ENCODE measurements at regions not wholly inside any gene's neighbourhood (a gene's known extent, or its start where the extent isn't known, plus 50 kb on each side); places are given as distances from the start of the nearest gene placed in this dataset.

GRCh38 chr13:31881495-31881882 is 142.2 kb downstream of the RXFP2 start:
- no peak overlapping the region for H3K4me3 Mint-ChIP-seq (ENCODE audit: unreplicated experiment)
- H3K27ac Mint-ChIP-seq (ENCODE audit: unreplicated experiment) = no peak overlapping the region
- no peaks in the 10 kb centered on the region for H3K9me3 Mint-ChIP-seq (ENCODE audit: unreplicated experiment)
- peaks cover 30% of the 10 kb centered on the region for H3K27me3 Mint-ChIP-seq (ENCODE audit: unreplicated experiment)
- no peak for DNase-seq (ENCODE audit: extremely low spot score, unreplicated experiment)
- H3K36me3 Mint-ChIP-seq (ENCODE audit: unreplicated experiment) = no peaks in the 10 kb centered on the region
- TF ChIP-seq, protein P1, sequence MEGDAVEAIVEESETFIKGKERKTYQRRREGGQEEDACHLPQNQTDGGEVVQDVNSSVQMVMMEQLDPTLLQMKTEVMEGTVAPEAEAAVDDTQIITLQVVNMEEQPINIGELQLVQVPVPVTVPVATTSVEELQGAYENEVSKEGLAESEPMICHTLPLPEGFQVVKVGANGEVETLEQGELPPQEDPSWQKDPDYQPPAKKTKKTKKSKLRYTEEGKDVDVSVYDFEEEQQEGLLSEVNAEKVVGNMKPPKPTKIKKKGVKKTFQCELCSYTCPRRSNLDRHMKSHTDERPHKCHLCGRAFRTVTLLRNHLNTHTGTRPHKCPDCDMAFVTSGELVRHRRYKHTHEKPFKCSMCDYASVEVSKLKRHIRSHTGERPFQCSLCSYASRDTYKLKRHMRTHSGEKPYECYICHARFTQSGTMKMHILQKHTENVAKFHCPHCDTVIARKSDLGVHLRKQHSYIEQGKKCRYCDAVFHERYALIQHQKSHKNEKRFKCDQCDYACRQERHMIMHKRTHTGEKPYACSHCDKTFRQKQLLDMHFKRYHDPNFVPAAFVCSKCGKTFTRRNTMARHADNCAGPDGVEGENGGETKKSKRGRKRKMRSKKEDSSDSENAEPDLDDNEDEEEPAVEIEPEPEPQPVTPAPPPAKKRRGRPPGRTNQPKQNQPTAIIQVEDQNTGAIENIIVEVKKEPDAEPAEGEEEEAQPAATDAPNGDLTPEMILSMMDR (IDR thresholded peaks at IDR 0.05) = no peak
- peaks cover 6% of the 10 kb centered on the region for H3K4me1 Mint-ChIP-seq (ENCODE audit: unreplicated experiment)

- Mint-ChIP-seq H3K36me3 (ENCODE audit: unreplicated experiment) (no peaks in the 10 kb centered on the region), H3K27me3 (ENCODE audit: unreplicated experiment) (peaks cover 34% of the 10 kb centered on the region), H3K4me3 (ENCODE audit: unreplicated experiment) (no peak overlapping the region), H3K27ac (ENCODE audit: unreplicated experiment) (no peak overlapping the region), H3K9me3 (ENCODE audit: unreplicated experiment) (no peaks in the 10 kb centered on the region), H3K4me1 (ENCODE audit: unreplicated experiment) (peaks cover 7% of the 10 kb centered on the region)
- DNase-seq (ENCODE audit: extremely low spot score, unreplicated experiment) = no peak
- TF ChIP-seq, protein P1 (IDR thresholded peaks at IDR 0.05) = no peak
These were observed 143.5 kb downstream of the RXFP2 start for GRCh38 chr13:31882794-31883193.

GRCh38 chr13:31884556-31884955 is 145.2 kb downstream of the RXFP2 start:
- Mint-ChIP-seq H3K9me3 (ENCODE audit: unreplicated experiment) (no peaks in the 10 kb centered on the region), H3K27ac (ENCODE audit: unreplicated experiment) (no peak overlapping the region), H3K4me3 (ENCODE audit: unreplicated experiment) (no peak overlapping the region), H3K27me3 (ENCODE audit: unreplicated experiment) (peaks cover 42% of the 10 kb centered on the region), H3K4me1 (ENCODE audit: unreplicated experiment) (peaks cover 7% of the 10 kb centered on the region), H3K36me3 (ENCODE audit: unreplicated experiment) (no peaks in the 10 kb centered on the region)
- TF ChIP-seq, protein P1 (IDR thresholded peaks at IDR 0.05) = no peak
- no peak for DNase-seq (ENCODE audit: extremely low spot score, unreplicated experiment)

DNA sequence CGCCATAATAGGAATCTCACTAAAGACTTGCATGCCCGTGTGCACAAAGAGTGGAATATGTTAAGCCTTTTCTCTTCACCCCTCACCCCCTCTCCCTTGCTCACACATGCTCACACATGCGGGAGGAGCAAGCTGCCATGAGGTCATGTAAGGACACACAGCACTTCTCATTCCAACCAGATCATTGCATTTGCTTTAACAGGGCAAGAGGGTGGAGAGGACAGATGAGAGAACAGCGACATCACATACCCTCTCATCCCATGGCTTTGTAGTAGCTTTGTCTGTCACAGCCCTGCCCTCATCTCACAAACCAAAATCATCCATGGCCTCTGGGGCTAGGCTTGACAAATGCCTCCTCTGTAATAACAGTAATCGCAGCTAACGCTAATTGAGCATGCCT is 145.6 kb upstream of the FRY start:
- Mint-ChIP-seq H3K36me3 (ENCODE audit: unreplicated experiment) (no peaks in the 10 kb centered on the region), H3K4me1 (ENCODE audit: unreplicated experiment) (peaks cover 7% of the 10 kb centered on the region), H3K27me3 (ENCODE audit: unreplicated experiment) (peaks cover 42% of the 10 kb centered on the region), H3K27ac (ENCODE audit: unreplicated experiment) (no peak overlapping the region), H3K9me3 (ENCODE audit: unreplicated experiment) (no peaks in the 10 kb centered on the region), H3K4me3 (ENCODE audit: unreplicated experiment) (no peak overlapping the region)
- TF ChIP-seq, protein P1 (IDR thresholded peaks at IDR 0.05) = no peak
- no peak for DNase-seq (ENCODE audit: extremely low spot score, unreplicated experiment)

DNA sequence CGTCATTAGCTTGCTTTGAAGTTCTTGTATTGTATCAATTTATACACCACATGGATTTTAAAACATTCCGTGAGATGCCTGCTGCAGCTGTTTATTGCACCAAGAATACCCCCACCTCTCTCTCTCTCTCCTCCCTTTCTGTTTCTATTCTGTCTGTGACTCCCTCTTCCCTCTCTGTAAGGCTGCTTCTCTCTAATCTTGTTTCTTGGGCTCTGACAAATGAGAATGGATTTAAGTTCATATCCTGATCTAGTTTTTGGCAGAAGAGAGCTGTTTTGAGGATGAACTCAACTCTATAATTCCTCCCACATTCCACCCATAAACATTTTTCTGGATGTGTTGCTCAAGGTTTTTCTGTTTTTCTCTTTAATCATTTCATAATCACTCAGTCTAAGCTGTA is 144.3 kb upstream of the FRY start:
- DNase-seq (ENCODE audit: extremely low spot score, unreplicated experiment) = no peak
- TF ChIP-seq, protein P1 (IDR thresholded peaks at IDR 0.05) = no peak
- Mint-ChIP-seq H3K36me3 (ENCODE audit: unreplicated experiment) (no peaks in the 10 kb centered on the region), H3K4me1 (ENCODE audit: unreplicated experiment) (peaks cover 3% of the 10 kb centered on the region), H3K9me3 (ENCODE audit: unreplicated experiment) (no peaks in the 10 kb centered on the region), H3K27ac (ENCODE audit: unreplicated experiment) (no peak overlapping the region), H3K4me3 (ENCODE audit: unreplicated experiment) (no peak overlapping the region), H3K27me3 (ENCODE audit: unreplicated experiment) (peaks cover 37% of the 10 kb centered on the region)

Data from osteocyte (in vitro differentiated cells).